MM.1S (cell line): ENCODE measurements at regions not wholly inside any gene's neighbourhood (a gene's known extent, or its start where the extent isn't known, plus 50 kb on each side); places are given as distances from the start of the nearest gene placed in this dataset.

ENCODE experiments used
- EZH2 ChIP-seq: fragments of 300-600 bp; sonication (generic); optimal IDR thresholded peaks from 2 replicates; pipeline ENCODE3; 2017; ENCODE audit warnings: low read depth, mild to moderate bottlenecking, antibody characterized with exemption, low read length, mixed read lengths
- EZH2phosphoT487 ChIP-seq: fragments of 300-600 bp; sonication (generic); IDR thresholded peaks from 2 replicates; pipeline ENCODE4 v1.6.1; 2018; ENCODE audit warnings: antibody characterized with exemption, low read length
- TF ChIP-seq, protein P1 (sequence below): fragments of 300-600 bp; sonication (generic); IDR thresholded peaks from 2 replicates; pipeline ENCODE4 v1.5.1; 2016; ENCODE audit warnings: antibody characterized with exemption, low read length, mixed read lengths

GRCh38 chr4:4762909-4763821, 96.3 kb upstream of the MSX1 start:
- TF ChIP-seq, protein P1, sequence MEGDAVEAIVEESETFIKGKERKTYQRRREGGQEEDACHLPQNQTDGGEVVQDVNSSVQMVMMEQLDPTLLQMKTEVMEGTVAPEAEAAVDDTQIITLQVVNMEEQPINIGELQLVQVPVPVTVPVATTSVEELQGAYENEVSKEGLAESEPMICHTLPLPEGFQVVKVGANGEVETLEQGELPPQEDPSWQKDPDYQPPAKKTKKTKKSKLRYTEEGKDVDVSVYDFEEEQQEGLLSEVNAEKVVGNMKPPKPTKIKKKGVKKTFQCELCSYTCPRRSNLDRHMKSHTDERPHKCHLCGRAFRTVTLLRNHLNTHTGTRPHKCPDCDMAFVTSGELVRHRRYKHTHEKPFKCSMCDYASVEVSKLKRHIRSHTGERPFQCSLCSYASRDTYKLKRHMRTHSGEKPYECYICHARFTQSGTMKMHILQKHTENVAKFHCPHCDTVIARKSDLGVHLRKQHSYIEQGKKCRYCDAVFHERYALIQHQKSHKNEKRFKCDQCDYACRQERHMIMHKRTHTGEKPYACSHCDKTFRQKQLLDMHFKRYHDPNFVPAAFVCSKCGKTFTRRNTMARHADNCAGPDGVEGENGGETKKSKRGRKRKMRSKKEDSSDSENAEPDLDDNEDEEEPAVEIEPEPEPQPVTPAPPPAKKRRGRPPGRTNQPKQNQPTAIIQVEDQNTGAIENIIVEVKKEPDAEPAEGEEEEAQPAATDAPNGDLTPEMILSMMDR, result no peak
- TF ChIP-seq EZH2, result no peak
- TF ChIP-seq EZH2phosphoT487, result no peak
